H9 (cell line): ENCODE measurements at regions not wholly inside any gene's neighbourhood (a gene's known extent, or its start where the extent isn't known, plus 50 kb on each side); places are given as distances from the start of the nearest gene placed in this dataset.
"Not testable (repeated sequence)": the region's sequence is repeated elsewhere in the genome, so short reads cannot be mapped to it uniquely, and the experiment has no call there.

Experiments used
- DNase-seq: peaks from one replicate; pipeline ENCODE4 v3.0.0-alpha.2; 2017
- H2AFZ ChIP-seq: one replicate; pipeline ENCODE4 v1.6.1; 2013; ENCODE audit warnings: mild to moderate bottlenecking, low read length, control low read depth, moderate library complexity
- H2AK5ac ChIP-seq: 2 replicates; pipeline ENCODE4 v1.6.1; 2013; ENCODE audit warnings: low read length, control low read depth, mixed read lengths; ENCODE audit not compliant: insufficient read length
- H2BK120ac ChIP-seq: one replicate; pipeline ENCODE4 v1.6.1; 2013; ENCODE audit warnings: low read depth, mild to moderate bottlenecking, low read length, control low read depth, inconsistent platforms; ENCODE audit not compliant: poor library complexity, severe bottlenecking
- H2BK12ac ChIP-seq: 2 replicates; pipeline ENCODE4 v1.6.1; 2013; ENCODE audit warnings: low read length, control low read depth, mixed read lengths, low read depth; ENCODE audit not compliant: insufficient read length
- H2BK15ac ChIP-seq: 2 replicates; pipeline ENCODE4 v1.6.1; 2013; ENCODE audit warnings: low read depth, low read length, control low read depth
- H2BK20ac ChIP-seq: one replicate; pipeline ENCODE4 v1.6.1; 2013; ENCODE audit warnings: low read depth, mild to moderate bottlenecking, low read length, control low read depth, inconsistent platforms; ENCODE audit not compliant: poor library complexity, severe bottlenecking
- H2BK5ac ChIP-seq: 2 replicates; pipeline ENCODE4 v1.6.1; 2013; ENCODE audit warnings: low read length, control low read depth, mixed read lengths; ENCODE audit not compliant: insufficient read length
- H3K14ac ChIP-seq: 2 replicates; pipeline ENCODE4 v1.6.1; 2013; ENCODE audit warnings: low read length, control low read depth; ENCODE audit not compliant: insufficient read depth
- H3K18ac ChIP-seq: 2 replicates; pipeline ENCODE4 v1.6.1; 2013; ENCODE audit warnings: low read depth, mild to moderate bottlenecking, mixed read lengths, low read length, control low read depth; ENCODE audit not compliant: insufficient read length
- H3K23ac ChIP-seq: 2 replicates; pipeline ENCODE4 v1.6.1; 2013; ENCODE audit warnings: low read length, control low read depth, mixed read lengths, low read depth; ENCODE audit not compliant: insufficient read length
- H3K23me2 ChIP-seq: 2 replicates; pipeline ENCODE4 v1.6.1; 2013; ENCODE audit warnings: low read depth, mild to moderate bottlenecking, mixed read lengths, low read length, control low read depth; ENCODE audit not compliant: insufficient read length, poor library complexity, severe bottlenecking
- H3K27ac ChIP-seq: 2 replicates; pipeline ENCODE4 v1.5.1; 2013; ENCODE audit warnings: low read length, control low read depth, mixed read lengths, low read depth; ENCODE audit not compliant: insufficient read length
- H3K27me3 ChIP-seq: 2 replicates; pipeline ENCODE4 v1.6.1; 2013; ENCODE audit warnings: low read length, control low read depth, inconsistent platforms; ENCODE audit not compliant: insufficient read depth
- H3K4ac ChIP-seq: 2 replicates; pipeline ENCODE4 v1.6.1; 2013; ENCODE audit warnings: low read depth, mild to moderate bottlenecking, control low read depth, inconsistent platforms, low read length, moderate library complexity
- H3K4me1 ChIP-seq: 2 replicates; pipeline ENCODE4 v1.6.1; 2013; ENCODE audit warnings: low read length, control low read depth, inconsistent platforms; ENCODE audit not compliant: insufficient read depth
- H3K4me2 ChIP-seq: 2 replicates; pipeline ENCODE4 v1.6.1; 2013; ENCODE audit warnings: low read length, control low read depth, mixed read lengths; ENCODE audit not compliant: insufficient read length, insufficient read depth
- H3K56ac ChIP-seq: 2 replicates; pipeline ENCODE4 v1.6.1; 2013; ENCODE audit warnings: low read depth, mild to moderate bottlenecking, mixed read lengths, low read length, control low read depth; ENCODE audit not compliant: insufficient read length
- H3K79me1 ChIP-seq: 2 replicates; pipeline ENCODE4 v1.6.1; 2013; ENCODE audit warnings: low read depth, mild to moderate bottlenecking, moderate library complexity, low read length, control low read depth, inconsistent platforms; ENCODE audit not compliant: insufficient read depth, poor library complexity, severe bottlenecking
- H3K79me2 ChIP-seq: 2 replicates; pipeline ENCODE4 v1.6.1; 2013; ENCODE audit warnings: low read length, control low read depth, inconsistent platforms; ENCODE audit not compliant: insufficient read depth
- H3K9ac ChIP-seq: 2 replicates; pipeline ENCODE4 v1.6.1; 2013; ENCODE audit warnings: low read length, control low read depth, mixed read lengths; ENCODE audit not compliant: insufficient read length; ENCODE audit errors: extremely low read depth
- H3K9me3 ChIP-seq: one replicate; pipeline ENCODE4 v1.6.1; 2013; ENCODE audit warnings: low read depth, low read length, inconsistent platforms; ENCODE audit not compliant: control insufficient read depth
- H3T11ph ChIP-seq: one replicate; pipeline ENCODE4 v1.6.1; 2013; ENCODE audit warnings: mild to moderate bottlenecking, low read length, control low read depth, inconsistent platforms
- H4K20me1 ChIP-seq: one replicate; pipeline ENCODE4 v1.6.1; 2013; ENCODE audit not compliant: control insufficient read depth, insufficient read length, insufficient read depth
- H4K5ac ChIP-seq: 2 replicates; pipeline ENCODE4 v1.6.1; 2013; ENCODE audit warnings: low read depth, mild to moderate bottlenecking, mixed read lengths, low read length, control low read depth; ENCODE audit not compliant: insufficient read length
- H4K8ac ChIP-seq: replicated peaks from 2 replicates; pipeline ENCODE4 v1.6.1; 2013; ENCODE audit warnings: low read length, control low read depth, mixed read lengths, low read depth; ENCODE audit not compliant: insufficient read length
- H4K91ac ChIP-seq: 2 replicates; pipeline ENCODE4 v1.6.1; 2013; ENCODE audit warnings: low read depth, mild to moderate bottlenecking, moderate library complexity, mixed read lengths, low read length, control low read depth; ENCODE audit not compliant: insufficient read length
- H3K27ac Mint-ChIP-seq, 3 experiments: 2 replicates in 2 of 3; 3 replicates in 1 of 3; pipeline ENCODE4 v1.8.0; 2020 to 2021; ENCODE audit warnings: mixed read lengths in 3 of 3, mild to moderate bottlenecking in 1 of 3, moderate library complexity in 1 of 3
- H3K27me3 Mint-ChIP-seq: 2 replicates; pipeline ENCODE4 v1.8.0; 2021; ENCODE audit warnings: low read depth, mild to moderate bottlenecking, moderate library complexity, mixed read lengths
- H3K36me3 Mint-ChIP-seq, 3 experiments: 2 replicates in 2 of 3; 3 replicates in 1 of 3; pipeline ENCODE4 v1.8.0; 2020 to 2021; ENCODE audit warnings: low read depth in 3 of 3, mixed read lengths in 3 of 3; ENCODE audit not compliant: insufficient read depth in 1 of 3
- H3K4me1 Mint-ChIP-seq, 2 experiments: 2 replicates each; pipeline ENCODE4 v1.8.0; 2020; ENCODE audit warnings: mixed read lengths in 2 of 2
- H3K4me3 Mint-ChIP-seq, 2 experiments: 2 replicates in 1 of 2; 3 replicates in 1 of 2; pipeline ENCODE4 v1.8.0; 2020 to 2021; ENCODE audit warnings: mild to moderate bottlenecking in 2 of 2, mixed read lengths in 2 of 2, moderate library complexity in 1 of 2
- H3K9me3 Mint-ChIP-seq, 2 experiments: 2 replicates in 1 of 2; 3 replicates in 1 of 2; pipeline ENCODE4 v1.8.0; 2020; ENCODE audit warnings: mild to moderate bottlenecking in 2 of 2, mixed read lengths in 2 of 2, moderate library complexity in 1 of 2
- WGBS: extraction: QIAGEN DNeasy Blood & Tissue Kit; methylation state at CpG from one replicate; pipeline ENCODE4 v1.1.7; 2013; ENCODE audit warnings: missing lambda C conversion rate, low lambda C conversion rate, mixed read lengths; ENCODE audit not compliant: insufficient read length; ENCODE audit errors: extremely low coverage; 5-methylcytosine and 5-hydroxymethylcytosine counted together

GRCh38 chr17:46445411-46445810 lies 66.9 kb upstream of the LRRC37A2 start:
- H3K23me2 ChIP-seq, H3K27ac Mint-ChIP-seq, H3K4me1 Mint-ChIP-seq, H3K9ac ChIP-seq, H3K4me3 Mint-ChIP-seq, H3K9me3 ChIP-seq, H2AFZ ChIP-seq, H3K79me2 ChIP-seq, H3K18ac ChIP-seq, H4K8ac ChIP-seq, H3K4me1 ChIP-seq, H2BK5ac ChIP-seq, H3K56ac ChIP-seq, H3K27me3 Mint-ChIP-seq, H3K27me3 ChIP-seq, H3K4ac ChIP-seq, H3K79me1 ChIP-seq, H4K20me1 ChIP-seq, H2AK5ac ChIP-seq, H4K91ac ChIP-seq, H3K9me3 Mint-ChIP-seq, H3K27ac ChIP-seq, H3K14ac ChIP-seq, DNase-seq, H2BK12ac ChIP-seq, H3K36me3 Mint-ChIP-seq, H2BK20ac ChIP-seq, H3K4me2 ChIP-seq, H2BK15ac ChIP-seq, H3K23ac ChIP-seq, H4K5ac ChIP-seq, H3T11ph ChIP-seq, H2BK120ac ChIP-seq: not testable (repeated sequence)
- WGBS: no CpG with 5 or more reads among the region's 1 CpG

GRCh38 chr17:46442153-46442552 lies 70.1 kb upstream of the LRRC37A2 start:
- not testable (repeated sequence) for H4K5ac ChIP-seq, H3K79me2 ChIP-seq, H2BK5ac ChIP-seq, H3K4me1 Mint-ChIP-seq, H2AFZ ChIP-seq, H3K23me2 ChIP-seq, H4K8ac ChIP-seq, H3K9ac ChIP-seq, H3K18ac ChIP-seq, H3K27me3 Mint-ChIP-seq, H3K4me3 Mint-ChIP-seq, DNase-seq, H3K56ac ChIP-seq, H3T11ph ChIP-seq, H2BK15ac ChIP-seq, H3K36me3 Mint-ChIP-seq, H2AK5ac ChIP-seq, H4K91ac ChIP-seq, H4K20me1 ChIP-seq, H3K4ac ChIP-seq, H3K4me2 ChIP-seq, H3K27me3 ChIP-seq, H3K14ac ChIP-seq, H3K9me3 ChIP-seq, H3K23ac ChIP-seq, H3K27ac ChIP-seq, H2BK12ac ChIP-seq, H3K9me3 Mint-ChIP-seq, H2BK20ac ChIP-seq, H3K4me1 ChIP-seq, H3K27ac Mint-ChIP-seq, H2BK120ac ChIP-seq, H3K79me1 ChIP-seq
- WGBS: no CpG with 5 or more reads among the region's 4 CpGs
